HepG2 (cell line): ENCODE measurements at regions not wholly inside any gene's neighbourhood (a gene's known extent, or its start where the extent isn't known, plus 50 kb on each side); places are given as distances from the start of the nearest gene placed in this dataset.

ENCODE experiments used
- ATAC-seq: fragments of 200-7000 bp; cut with Tn5 transposase; 3 replicates; pipeline ENCODE4 v1.9.1; 2020; ENCODE audit warnings: mild to moderate bottlenecking, moderate library complexity
- BruUV-seq: library from RNA; stranded (reverse); fragments of 400-500 nt; replicated peaks from 2 replicates; lab custom pipeline; 2021; lab: Mats Ljungman, UMichigan
- CTCF ChIA-PET: fragments of 300-600 bp; formaldehyde crosslinking; extraction: SDS; loops from one replicate; lab custom pipeline; 2021; ENCODE audit warnings: low total read pairs, inconsistent platforms, low intra/inter-chr PET ratio; lab: Yijun Ruan, JAX
- POLR2A ChIA-PET: fragments of 350-600 bp; sonication (Branson Sonifier 250); formaldehyde crosslinking; loops from one replicate; lab custom pipeline; 2020; ENCODE audit warnings: antibody characterized with exemption, inconsistent platforms; lab: Yijun Ruan, JAX
- DNase-seq: peaks from one replicate; pipeline ENCODE4 v3.0.0-alpha.2; 2015; ENCODE audit warnings: low spot score
- FAIRE-seq: peaks from 3 replicates; lab custom pipeline; 2011; peaks lifted over from hg19 to GRCh38; lab: Jason Lieb, UNC
- H2AFZ ChIP-seq: one replicate; pipeline ENCODE4 v1.6.1; 2011; ENCODE audit warnings: low read length, inconsistent platforms
- H3K27ac ChIP-seq: fragments of 300-600 bp; 3 replicates; pipeline ENCODE4 v1.8.0; 2011; ENCODE audit warnings: mixed run types, mild to moderate bottlenecking, mixed read lengths, low read length, inconsistent platforms; ENCODE audit not compliant: insufficient read depth; ENCODE audit errors: extremely low read length
- H3K27me3 ChIP-seq, 2 experiments: fragments of 200-600 bp in 1 of 2; 2 replicates in 1 of 2; 3 replicates in 1 of 2; pipeline versions ENCODE4 v1.6.0 to v1.8.0; 2011; ENCODE audit warnings: low read length in 2 of 2, mild to moderate bottlenecking in 2 of 2, moderate library complexity in 2 of 2, inconsistent platforms in 1 of 2; ENCODE audit not compliant: insufficient read depth in 2 of 2, control insufficient read depth in 1 of 2
- H3K36me3 ChIP-seq, 2 experiments: fragments of 200-600 bp in 1 of 2; replicated peaks in 1 of 2; 2 replicates in 1 of 2; 3 replicates in 1 of 2; pipeline versions ENCODE4 v1.5.1 to v1.8.0; 2011; ENCODE audit warnings: low read length in 2 of 2, inconsistent platforms in 1 of 2; ENCODE audit not compliant: insufficient read depth in 2 of 2, control insufficient read depth in 1 of 2
- H3K4me1 ChIP-seq: 2 replicates; pipeline ENCODE4 v1.5.1; 2012; ENCODE audit warnings: low read length, inconsistent platforms; ENCODE audit not compliant: insufficient read depth
- H3K4me2 ChIP-seq: 2 replicates; pipeline ENCODE4 v1.6.0; 2011; ENCODE audit warnings: low read depth, low read length, inconsistent platforms
- H3K4me3 ChIP-seq, 3 experiments: fragments of 200-600 bp in 1 of 3; sonication (generic), shearing (Covaris generic) in 1 of 3; replicated peaks in 1 of 3; 2 replicates each; pipeline ENCODE4 v1.5.1; 2011 to 2016; ENCODE audit warnings: low read length in 3 of 3, inconsistent platforms in 2 of 3, low read depth in 2 of 3, mild to moderate bottlenecking in 2 of 3, control low read depth in 1 of 3, mixed read lengths in 1 of 3; ENCODE audit not compliant: insufficient read depth in 1 of 3
- H3K79me2 ChIP-seq: one replicate; pipeline ENCODE4 v1.6.1; 2011; ENCODE audit warnings: low read length, inconsistent platforms; ENCODE audit not compliant: insufficient read depth
- H3K9ac ChIP-seq: 2 replicates; pipeline ENCODE4 v1.6.0; 2011; ENCODE audit warnings: mild to moderate bottlenecking, low read depth, low read length, inconsistent platforms; ENCODE audit not compliant: insufficient read depth
- H3K9me3 ChIP-seq: 2 replicates; pipeline ENCODE4 v1.5.1; 2012; ENCODE audit warnings: mild to moderate bottlenecking, low read length
- H4K20me1 ChIP-seq: 2 replicates; pipeline ENCODE4 v1.6.0; 2011; ENCODE audit warnings: inconsistent platforms, mild to moderate bottlenecking, low read length, moderate library complexity; ENCODE audit not compliant: insufficient read depth
- HDAC1 ChIP-seq: sonication (generic); formaldehyde crosslinking; IDR thresholded peaks from 2 replicates; pipeline ENCODE4 v1.5.1; 2020; ENCODE audit warnings: mild to moderate bottlenecking, missing genetic modification reagents
- WGBS: methylation state at CpG from one replicate; pipeline ENCODE4 v1.1.6; 2017; ENCODE audit warnings: low lambda C conversion rate; 5-methylcytosine and 5-hydroxymethylcytosine counted together
- in situ Hi-C: cut with HindIII; loops from 2 replicates; pipeline ENCODE4 v1.10.0; 2017; ENCODE audit warnings: low pct_unique_long_range_greater_than_20kb; ENCODE audit not compliant: extremely low pct_ligation_motif_present
- intact Hi-C: fragments of 100-400 bp; cut with micrococcal nuclease; formaldehyde crosslinking; loops from one replicate; pipeline ENCODE4 v1.10.0; 2022; ENCODE audit not compliant: unreplicated experiment
- TF ChIP-seq, protein P1 (sequence below), 2 experiments: fragments of 450-650 bp in 1 of 2; sonication (generic) in 1 of 2; formaldehyde crosslinking in 1 of 2; IDR thresholded peaks; 2 replicates each; pipeline versions ENCODE4 v1.6.1 to v1.8.0; 2016 to 2022; ENCODE audit warnings: antibody characterized with exemption in 1 of 2, mild to moderate bottlenecking in 1 of 2, missing genetic modification reagents in 1 of 2

DNA sequence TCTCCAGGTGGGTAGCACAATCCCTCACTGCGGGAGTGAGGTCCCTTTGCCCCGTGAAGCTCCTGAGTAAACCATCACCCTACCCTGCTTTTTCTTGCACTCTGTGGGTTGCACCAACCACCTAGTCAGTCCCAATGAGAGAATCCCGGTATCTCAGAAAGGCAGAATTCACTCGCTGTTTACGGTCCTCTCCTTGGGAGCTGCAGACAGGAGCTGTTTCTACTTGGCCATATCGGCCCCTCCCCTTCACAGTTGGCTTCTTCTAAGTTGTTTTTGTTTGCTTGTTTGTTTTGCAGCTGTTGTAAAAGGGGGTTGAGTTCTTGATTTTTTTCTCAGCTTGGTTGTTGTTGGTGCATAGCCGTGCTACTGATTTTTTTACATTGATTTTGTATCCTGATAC, 237.0 kb upstream of the RASA1 start:
- no peak overlapping the region for H3K4me2 ChIP-seq
- TF ChIP-seq HDAC1 (CRISPR knock-in tag): no peak
- TF ChIP-seq, protein P1, sequence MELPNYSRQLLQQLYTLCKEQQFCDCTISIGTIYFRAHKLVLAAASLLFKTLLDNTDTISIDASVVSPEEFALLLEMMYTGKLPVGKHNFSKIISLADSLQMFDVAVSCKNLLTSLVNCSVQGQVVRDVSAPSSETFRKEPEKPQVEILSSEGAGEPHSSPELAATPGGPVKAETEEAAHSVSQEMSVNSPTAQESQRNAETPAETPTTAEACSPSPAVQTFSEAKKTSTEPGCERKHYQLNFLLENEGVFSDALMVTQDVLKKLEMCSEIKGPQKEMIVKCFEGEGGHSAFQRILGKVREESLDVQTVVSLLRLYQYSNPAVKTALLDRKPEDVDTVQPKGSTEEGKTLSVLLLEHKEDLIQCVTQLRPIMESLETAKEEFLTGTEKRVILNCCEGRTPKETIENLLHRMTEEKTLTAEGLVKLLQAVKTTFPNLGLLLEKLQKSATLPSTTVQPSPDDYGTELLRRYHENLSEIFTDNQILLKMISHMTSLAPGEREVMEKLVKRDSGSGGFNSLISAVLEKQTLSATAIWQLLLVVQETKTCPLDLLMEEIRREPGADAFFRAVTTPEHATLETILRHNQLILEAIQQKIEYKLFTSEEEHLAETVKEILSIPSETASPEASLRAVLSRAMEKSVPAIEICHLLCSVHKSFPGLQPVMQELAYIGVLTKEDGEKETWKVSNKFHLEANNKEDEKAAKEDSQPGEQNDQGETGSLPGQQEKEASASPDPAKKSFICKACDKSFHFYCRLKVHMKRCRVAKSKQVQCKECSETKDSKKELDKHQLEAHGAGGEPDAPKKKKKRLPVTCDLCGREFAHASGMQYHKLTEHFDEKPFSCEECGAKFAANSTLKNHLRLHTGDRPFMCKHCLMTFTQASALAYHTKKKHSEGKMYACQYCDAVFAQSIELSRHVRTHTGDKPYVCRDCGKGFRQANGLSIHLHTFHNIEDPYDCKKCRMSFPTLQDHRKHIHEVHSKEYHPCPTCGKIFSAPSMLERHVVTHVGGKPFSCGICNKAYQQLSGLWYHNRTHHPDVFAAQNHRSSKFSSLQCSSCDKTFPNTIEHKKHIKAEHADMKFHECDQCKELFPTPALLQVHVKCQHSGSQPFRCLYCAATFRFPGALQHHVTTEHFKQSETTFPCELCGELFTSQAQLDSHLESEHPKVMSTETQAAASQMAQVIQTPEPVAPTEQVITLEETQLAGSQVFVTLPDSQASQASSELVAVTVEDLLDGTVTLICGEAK (IDR thresholded peaks at IDR 0.05): no peak
- TF ChIP-seq, protein P1 (CRISPR knock-in tag; IDR thresholded peaks at IDR 0.05): no peak
- TF ChIP-seq, all 625 proteins: peak for 0
- Histone ChIP-seq H3K9me3 (no peaks in the 10 kb centered on the region), H3K36me3 (no peaks in the 10 kb centered on the region), H3K79me2 (no peaks in the 10 kb centered on the region), H3K27ac (no peak overlapping the region), H3K9ac (no peak overlapping the region), H4K20me1 (no peaks in the 10 kb centered on the region), H3K4me1 (peaks cover 6% of the 10 kb centered on the region; the same call in 1 of the 2 replicates), H2AFZ (no peak overlapping the region), H3K4me3 (no peak overlapping the region), H3K27me3 (no peaks in the 10 kb centered on the region)
- POLR2A ChIA-PET: no interaction called here
- no peak for DNase-seq
- CTCF ChIA-PET: no interaction called here
- ATAC-seq: no peak
- intact Hi-C loops (no loop called here), in situ Hi-C loops (no loop called here)
- FAIRE-seq: no peak
- BruUV-seq: no TSS peak
- 43% methylated on average over 7 of the region's 7 CpGs for WGBS
